ENCODE measurements at regions not wholly inside any gene's neighbourhood (a gene's known extent, or its start where the extent isn't known, plus 50 kb on each side); places are given as distances from the start of the nearest gene placed in this dataset.

GRCh38 chr2:183283209-183283608 is 159.0 kb downstream of the NUP35 start:
- TF ChIP-seq POLR2AphosphoS5 (IDR thresholded peaks at IDR 0.05) (no peak), POLR2A (IDR thresholded peaks at IDR 0.05) (no peak)
- TF ChIP-seq, protein P1, sequence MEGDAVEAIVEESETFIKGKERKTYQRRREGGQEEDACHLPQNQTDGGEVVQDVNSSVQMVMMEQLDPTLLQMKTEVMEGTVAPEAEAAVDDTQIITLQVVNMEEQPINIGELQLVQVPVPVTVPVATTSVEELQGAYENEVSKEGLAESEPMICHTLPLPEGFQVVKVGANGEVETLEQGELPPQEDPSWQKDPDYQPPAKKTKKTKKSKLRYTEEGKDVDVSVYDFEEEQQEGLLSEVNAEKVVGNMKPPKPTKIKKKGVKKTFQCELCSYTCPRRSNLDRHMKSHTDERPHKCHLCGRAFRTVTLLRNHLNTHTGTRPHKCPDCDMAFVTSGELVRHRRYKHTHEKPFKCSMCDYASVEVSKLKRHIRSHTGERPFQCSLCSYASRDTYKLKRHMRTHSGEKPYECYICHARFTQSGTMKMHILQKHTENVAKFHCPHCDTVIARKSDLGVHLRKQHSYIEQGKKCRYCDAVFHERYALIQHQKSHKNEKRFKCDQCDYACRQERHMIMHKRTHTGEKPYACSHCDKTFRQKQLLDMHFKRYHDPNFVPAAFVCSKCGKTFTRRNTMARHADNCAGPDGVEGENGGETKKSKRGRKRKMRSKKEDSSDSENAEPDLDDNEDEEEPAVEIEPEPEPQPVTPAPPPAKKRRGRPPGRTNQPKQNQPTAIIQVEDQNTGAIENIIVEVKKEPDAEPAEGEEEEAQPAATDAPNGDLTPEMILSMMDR (IDR thresholded peaks at IDR 0.05): no peak
- no peaks in the 10 kb centered on the region for H3K4me1 ChIP-seq (replicated peaks)
- WGBS: 90% methylated on average over 2 of the region's 2 CpGs
- H3K27me3 ChIP-seq (replicated peaks; ENCODE audit: insufficient read depth): no peaks in the 10 kb centered on the region
- H3K9me3 ChIP-seq: no peaks in the 10 kb centered on the region
- no peak overlapping the region for H3K4me3 ChIP-seq
- no peak for DNase-seq (ENCODE audit: low spot score)
- H3K36me3 ChIP-seq: no peaks in the 10 kb centered on the region
- H3K27ac ChIP-seq: no peak overlapping the region
- intact Hi-C loops (cut with DNase I): no loop called here

- Histone ChIP-seq H3K4me1 (replicated peaks) (no peaks in the 10 kb centered on the region), H3K4me3 (no peak overlapping the region), H3K27me3 (replicated peaks; ENCODE audit: insufficient read depth) (no peaks in the 10 kb centered on the region), H3K9me3 (no peaks in the 10 kb centered on the region), H3K27ac (no peak overlapping the region), H3K36me3 (no peaks in the 10 kb centered on the region)
- no peak for TF ChIP-seq POLR2AphosphoS5 (IDR thresholded peaks at IDR 0.05)
- TF ChIP-seq POLR2A (IDR thresholded peaks at IDR 0.05): no peak
- TF ChIP-seq, protein P1 (IDR thresholded peaks at IDR 0.05): no peak
- intact Hi-C loops (cut with DNase I): no loop called here
- no peak for DNase-seq (ENCODE audit: low spot score)
These were observed 160.4 kb downstream of the NUP35 start for GRCh38 chr2:183284606-183285005.

GRCh38 chr2:183291436-183291835 is 167.2 kb downstream of the NUP35 start:
- no peak overlapping the region for H3K4me3 ChIP-seq
- intact Hi-C loops (cut with DNase I): no loop called here
- no peaks in the 10 kb centered on the region for H3K4me1 ChIP-seq (replicated peaks)
- no peak for DNase-seq (ENCODE audit: low spot score)
- H3K9me3 ChIP-seq: no peaks in the 10 kb centered on the region
- no peak overlapping the region for H3K27ac ChIP-seq
- H3K36me3 ChIP-seq: no peaks in the 10 kb centered on the region
- 57% methylated on average over 2 of the region's 2 CpGs for WGBS
- H3K27me3 ChIP-seq (replicated peaks; ENCODE audit: insufficient read depth): no peaks in the 10 kb centered on the region
- no peak for TF ChIP-seq POLR2A (IDR thresholded peaks at IDR 0.05)
- TF ChIP-seq POLR2AphosphoS5 (IDR thresholded peaks at IDR 0.05): no peak
- TF ChIP-seq, protein P1 (IDR thresholded peaks at IDR 0.05): no peak

- Histone ChIP-seq H3K27me3 (replicated peaks; ENCODE audit: insufficient read depth) (no peaks in the 10 kb centered on the region), H3K9me3 (no peaks in the 10 kb centered on the region), H3K27ac (no peak overlapping the region), H3K4me1 (replicated peaks) (no peaks in the 10 kb centered on the region), H3K36me3 (no peaks in the 10 kb centered on the region), H3K4me3 (no peak overlapping the region)
- DNase-seq (ENCODE audit: low spot score): no peak
- intact Hi-C loops (cut with DNase I): no loop called here
- no peak for TF ChIP-seq POLR2A (IDR thresholded peaks at IDR 0.05)
- TF ChIP-seq, protein P1 (IDR thresholded peaks at IDR 0.05): no peak
- TF ChIP-seq POLR2AphosphoS5 (IDR thresholded peaks at IDR 0.05): no peak
These were observed 167.8 kb downstream of the NUP35 start for GRCh38 chr2:183292028-183292427.

DNA sequence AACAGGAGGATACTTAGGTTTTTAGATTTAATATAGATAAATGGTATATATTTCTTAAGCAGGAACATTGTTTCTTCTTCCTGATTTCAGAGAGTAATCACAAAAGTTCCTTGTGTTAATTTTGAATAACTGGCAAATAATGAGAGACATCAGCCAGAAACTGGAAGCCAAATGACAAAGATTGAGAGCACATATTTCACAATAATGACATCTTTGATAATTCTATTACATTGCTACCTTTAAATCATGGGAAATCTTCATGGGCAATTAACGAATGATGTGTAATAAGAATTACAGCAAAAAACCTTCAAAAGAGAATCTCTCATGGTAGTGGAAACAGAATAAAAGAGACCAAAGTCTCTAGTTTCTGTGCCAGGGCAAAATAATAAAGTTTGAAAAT is 215.1 kb downstream of the NUP35 start:
- DNase-seq (ENCODE audit: low spot score): no peak
- WGBS: 59% methylated on average over 1 of the region's 1 CpG
- no peaks in the 10 kb centered on the region for H3K4me1 ChIP-seq (replicated peaks)
- H3K27ac ChIP-seq: no peak overlapping the region
- TF ChIP-seq POLR2A (IDR thresholded peaks at IDR 0.05): no peak
- TF ChIP-seq, protein P1 (IDR thresholded peaks at IDR 0.05): no peak
- no peak overlapping the region for H3K4me3 ChIP-seq
- intact Hi-C loops (cut with DNase I): no loop called here
- H3K27me3 ChIP-seq (replicated peaks; ENCODE audit: insufficient read depth): no peaks in the 10 kb centered on the region
- H3K9me3 ChIP-seq: no peaks in the 10 kb centered on the region
- H3K36me3 ChIP-seq: no peaks in the 10 kb centered on the region
